LNCAP (cell line): ENCODE measurements at regions not wholly inside any gene's neighbourhood (a gene's known extent, or its start where the extent isn't known, plus 50 kb on each side); places are given as distances from the start of the nearest gene placed in this dataset.

ENCODE experiments used
- CTCF ChIP-seq: fragments of 450-650 bp; IDR thresholded peaks from 2 replicates; pipeline ENCODE4 v1.5.1; 2017; ENCODE audit warnings: mild to moderate bottlenecking

GRCh38 chr22:48622891-48623545, 1204.7 kb downstream of the BRD1 start:
- no peak for TF ChIP-seq CTCF

GRCh38 chr22:48621085-48621484, 1206.6 kb downstream of the BRD1 start:
- TF ChIP-seq CTCF: no peak

GRCh38 chr22:48619721-48620120, 1208.0 kb downstream of the BRD1 start:
- TF ChIP-seq CTCF: no peak

DNA sequence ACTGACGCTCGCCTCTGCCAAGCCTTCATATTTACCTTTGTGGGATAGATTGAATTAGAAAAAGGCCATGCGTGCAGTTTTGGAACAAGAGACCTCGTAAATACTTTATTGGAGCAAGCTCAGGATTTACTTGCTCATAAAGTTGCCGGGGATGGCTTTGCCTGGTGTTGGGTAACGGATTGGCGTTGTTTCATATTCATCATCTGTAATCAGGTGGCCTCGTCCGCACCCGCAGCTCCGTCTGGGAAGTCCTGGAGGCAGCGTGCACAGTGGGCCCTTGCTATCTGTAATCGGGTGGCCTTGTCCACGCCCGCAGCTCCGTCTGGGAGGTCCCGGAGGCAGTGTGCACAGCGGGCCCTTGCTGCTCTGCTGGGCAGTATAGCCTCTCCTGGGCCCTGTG, 1209.3 kb downstream of the BRD1 start:
- no peak for TF ChIP-seq CTCF

DNA sequence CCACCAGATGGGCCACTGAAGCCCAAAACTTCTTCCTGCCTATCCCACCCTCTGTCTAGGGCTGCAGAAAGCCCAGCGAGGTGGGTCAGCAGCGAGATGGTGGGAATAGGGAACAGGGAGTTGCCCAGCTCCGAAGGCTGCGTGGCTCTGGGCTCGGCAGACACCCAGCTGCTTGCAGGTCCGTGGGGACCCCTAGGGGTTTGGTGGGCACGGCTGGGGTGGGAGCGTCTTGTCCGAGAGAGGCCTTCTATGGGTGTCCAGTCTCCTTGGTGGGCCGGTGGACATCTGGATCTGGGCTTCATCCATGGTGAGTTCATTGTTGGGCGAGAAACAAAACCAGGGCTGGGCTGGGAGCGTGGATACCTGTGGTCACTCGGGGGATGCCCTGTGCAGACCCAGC, 1211.0 kb downstream of the BRD1 start:
- TF ChIP-seq CTCF: no peak

- TF ChIP-seq CTCF: no peak
Observed at GRCh38 chr22:48615171-48616008, 1212.3 kb downstream of the BRD1 start.

- no peak for TF ChIP-seq CTCF
Observed at GRCh38 chr22:48613566-48614200, 1214.0 kb downstream of the BRD1 start.
